Kidney capillary endothelial cell (primary cell): ENCODE measurements at regions not wholly inside any gene's neighbourhood (a gene's known extent, or its start where the extent isn't known, plus 50 kb on each side); places are given as distances from the start of the nearest gene placed in this dataset.

Source experiments
- DNase-seq: peaks from one replicate; pipeline ENCODE4 v3.0.0-alpha.2; 2018; ENCODE audit warnings: low spot score

DNA sequence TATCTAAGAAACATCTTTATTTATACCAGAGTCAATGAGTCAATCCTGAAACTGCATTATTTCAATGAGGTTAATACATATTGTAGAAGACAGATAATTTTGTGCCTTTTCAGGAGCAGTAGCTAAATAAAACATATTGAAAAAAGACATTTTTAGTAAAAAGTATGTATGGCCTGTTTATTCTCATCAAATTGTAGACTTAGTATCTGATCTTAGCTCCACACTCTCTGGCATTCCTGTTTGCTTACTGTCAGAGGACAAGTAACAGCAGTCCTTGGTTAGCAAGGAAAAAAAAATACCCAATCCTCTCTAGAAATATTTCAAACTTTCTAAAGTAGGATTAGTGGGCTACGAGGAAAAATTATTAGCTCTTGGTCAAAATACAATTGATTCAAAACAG, 50.5 kb upstream of the GUCY1A1 start:
- DNase-seq, result no peak

DNA sequence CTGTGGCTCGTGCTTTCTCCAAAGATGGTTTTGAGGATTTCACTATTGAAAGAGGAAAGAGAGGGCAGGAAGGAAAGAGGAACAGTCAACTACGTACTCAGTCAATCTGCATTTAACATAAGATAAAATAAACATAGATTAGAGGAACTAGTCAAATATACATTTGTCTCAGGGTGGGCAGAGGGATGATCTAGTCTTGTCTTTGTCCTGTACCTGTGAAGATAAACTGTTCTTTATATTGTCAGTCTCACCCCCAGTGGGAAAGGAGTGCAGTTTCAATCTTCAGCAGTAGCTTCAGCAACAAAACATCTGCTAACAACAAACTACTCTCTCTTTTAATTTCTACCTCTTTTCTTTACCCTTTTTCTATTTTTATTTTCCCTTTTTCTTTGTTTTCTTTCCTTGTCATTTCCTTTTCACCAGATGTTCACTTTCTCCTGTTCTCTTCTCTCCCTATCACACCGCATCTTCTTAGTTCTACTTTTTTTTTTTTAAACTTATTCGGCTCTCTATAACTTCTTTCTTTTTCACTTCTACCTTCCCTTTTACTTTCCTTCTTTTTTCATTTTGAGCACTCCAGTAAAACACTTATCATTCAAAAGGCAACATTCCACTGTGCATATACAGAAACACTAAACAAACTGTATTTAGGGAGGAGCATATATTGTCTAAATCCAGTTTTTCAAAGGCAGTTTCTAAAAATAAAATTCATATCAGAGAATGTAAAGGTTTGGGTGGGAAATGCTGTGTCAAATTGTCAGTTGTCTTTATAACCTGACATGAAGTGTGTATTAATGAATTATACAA, 51.4 kb upstream of the GUCY1A1 start:
- no peak for DNase-seq

DNA sequence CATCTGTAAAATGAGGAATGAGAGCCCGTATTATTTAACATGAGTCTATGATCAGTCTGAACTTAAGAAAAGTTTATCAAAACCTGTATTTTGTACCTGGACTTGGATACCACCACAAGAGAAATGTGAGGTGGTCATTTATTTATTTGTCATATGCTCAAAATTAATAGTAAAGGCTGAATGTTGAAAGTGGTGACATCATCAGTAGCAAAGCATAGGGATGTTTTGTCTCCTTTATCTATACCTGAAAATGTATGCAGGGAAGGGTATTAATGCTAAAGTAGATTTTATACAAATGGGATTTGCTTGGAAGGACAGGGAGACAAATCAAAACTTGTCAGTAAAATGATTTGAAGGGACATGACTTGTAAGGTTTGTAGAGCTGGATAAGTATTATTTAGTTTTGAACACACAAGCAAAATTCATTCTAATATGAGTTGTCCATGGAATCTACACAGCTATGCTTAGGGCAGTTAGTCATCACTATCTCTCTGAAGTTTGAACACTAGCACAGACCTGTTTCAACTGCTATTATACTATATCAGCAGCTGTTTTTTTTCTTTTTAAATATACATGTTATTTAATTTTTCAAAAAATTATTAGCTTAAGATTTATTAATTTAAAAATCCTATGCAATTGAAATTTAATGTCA, 52.4 kb upstream of the GUCY1A1 start:
- DNase-seq, result no peak

DNA sequence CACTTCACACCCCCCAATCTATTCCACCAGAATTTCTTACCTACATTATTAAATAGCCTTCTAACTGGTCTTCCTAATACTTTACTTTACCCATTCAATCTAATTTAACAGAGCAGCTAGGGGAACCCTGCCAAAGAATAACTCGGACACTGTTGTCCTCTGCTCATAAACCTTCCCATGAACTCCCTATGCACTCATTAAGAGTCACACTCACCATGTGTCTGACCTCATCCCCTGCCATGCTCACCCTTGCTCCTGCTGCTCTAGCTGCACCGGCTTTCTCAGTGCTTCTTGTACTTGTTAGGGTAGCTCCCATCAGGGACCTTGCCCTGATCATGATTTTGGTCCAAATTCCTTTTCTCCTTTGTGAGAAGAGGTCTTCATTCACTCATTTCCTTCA, 54.6 kb upstream of the GUCY1A1 start:
- DNase-seq, result no peak

DNA sequence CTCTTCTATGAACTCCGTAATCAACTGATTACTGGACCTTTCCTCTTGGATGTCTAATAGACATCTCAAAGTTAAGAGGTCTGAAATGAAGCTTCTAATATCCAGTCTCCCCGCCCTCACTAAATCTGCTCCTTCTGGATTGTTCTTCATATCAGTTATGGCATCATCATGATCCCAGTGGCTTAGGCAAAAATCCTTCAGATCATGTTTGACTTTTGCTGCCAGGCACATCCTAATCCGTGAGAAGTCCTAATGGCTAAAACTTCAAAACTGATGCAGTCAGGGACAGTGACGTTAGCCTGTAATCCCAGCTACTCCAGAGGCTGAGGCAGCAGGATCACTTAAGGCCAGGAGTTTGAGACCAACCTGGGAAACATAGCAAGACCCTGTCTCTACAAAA, 55.1 kb upstream of the GUCY1A1 start:
- no peak for DNase-seq

DNA sequence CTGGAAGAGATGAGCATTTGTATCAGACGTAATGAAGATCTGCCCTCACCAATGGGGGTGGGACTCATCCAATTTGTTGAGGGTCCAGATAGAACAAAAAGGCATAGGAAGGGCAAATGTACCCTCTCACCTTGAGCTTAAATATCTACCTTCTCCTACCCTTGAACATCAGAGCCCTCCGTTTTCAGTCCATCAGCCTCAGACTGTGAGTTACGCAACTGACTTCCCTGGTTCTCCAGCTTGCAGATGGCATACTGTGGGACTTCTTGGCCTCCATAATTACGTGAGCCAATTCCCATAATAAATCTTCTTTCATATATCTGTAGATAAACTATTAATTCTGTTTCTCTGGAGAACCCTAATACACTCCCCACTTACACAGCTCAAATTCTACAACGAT, 56.5 kb upstream of the GUCY1A1 start:
- DNase-seq, result no peak

DNA sequence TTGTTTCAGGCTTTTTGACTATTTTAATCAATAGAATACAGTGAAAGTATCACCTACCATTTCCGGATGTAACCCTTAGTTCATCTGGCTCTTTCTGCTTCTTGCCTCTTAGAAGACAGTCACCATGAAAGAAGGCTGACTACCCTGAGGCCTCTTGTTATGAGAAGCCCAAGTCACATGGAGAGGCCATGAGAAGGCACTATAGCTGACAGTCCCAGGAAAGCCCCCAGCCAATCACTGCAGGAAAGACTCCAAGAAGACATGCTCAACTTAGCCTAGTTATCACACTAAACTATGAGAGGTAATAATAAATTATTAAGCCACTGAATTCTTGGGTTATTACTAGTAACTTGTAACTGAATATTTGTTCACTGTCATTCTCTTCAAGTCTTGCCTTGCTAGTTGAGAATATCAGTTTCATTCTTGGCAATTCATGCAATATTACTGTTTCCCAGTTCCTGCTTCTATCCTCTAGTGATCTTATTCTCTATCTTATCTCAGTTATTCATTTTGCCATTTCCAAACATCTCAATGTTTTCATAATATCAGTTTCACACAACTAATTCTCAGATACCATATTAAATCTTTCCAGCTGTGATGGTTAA, 57.1 kb upstream of the GUCY1A1 start:
- DNase-seq, result no peak

DNA sequence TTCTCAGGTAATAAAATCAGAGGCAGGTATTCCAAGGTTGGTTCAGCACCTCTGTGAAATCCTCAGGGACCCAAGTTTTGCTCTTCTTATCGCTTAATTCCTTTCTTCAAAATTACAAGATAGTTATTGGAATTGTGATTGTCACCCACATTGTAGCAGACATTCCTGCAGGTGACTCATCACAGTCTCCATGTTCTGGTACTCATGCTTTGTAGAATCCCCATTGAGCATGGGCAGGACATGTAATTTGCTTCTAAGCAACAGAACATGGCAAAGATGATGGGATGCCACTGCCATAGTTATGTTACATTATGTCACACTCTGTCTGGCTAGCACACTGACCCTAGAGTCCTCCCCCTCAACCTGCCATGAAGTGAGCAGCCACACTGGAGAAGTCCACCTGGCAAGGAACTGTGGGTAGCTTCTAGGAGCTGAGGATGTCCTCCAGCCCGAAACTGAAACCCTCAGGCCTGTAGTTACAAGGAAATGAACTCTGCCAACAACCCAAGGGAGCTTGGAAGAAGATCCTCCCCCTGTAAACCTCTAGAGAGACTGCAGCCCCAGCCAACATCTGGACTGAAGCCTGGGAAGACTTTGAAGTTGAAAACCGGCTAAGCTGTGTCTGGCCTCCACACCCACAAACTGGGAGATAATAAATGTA, 58.3 kb upstream of the GUCY1A1 start:
- no peak for DNase-seq

DNA sequence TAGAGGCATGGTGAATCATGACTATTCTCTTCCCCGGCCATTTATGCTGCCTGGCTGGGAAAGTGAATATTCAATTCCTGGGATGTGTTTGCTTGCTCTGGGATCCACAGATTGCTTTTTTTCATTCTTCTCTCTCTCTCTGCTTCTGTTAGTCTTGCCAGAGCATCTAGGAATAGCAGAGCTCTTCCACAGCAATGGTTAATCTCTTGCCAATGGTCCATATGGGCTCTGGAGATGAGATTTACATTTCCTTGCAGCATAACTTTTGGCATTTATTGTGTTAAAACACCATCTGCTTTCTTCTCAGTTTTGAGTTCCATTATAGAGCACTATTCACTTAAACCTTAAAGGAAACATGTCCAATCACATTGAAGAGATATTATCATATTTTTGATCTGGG, 59.2 kb upstream of the GUCY1A1 start:
- no peak for DNase-seq

DNA sequence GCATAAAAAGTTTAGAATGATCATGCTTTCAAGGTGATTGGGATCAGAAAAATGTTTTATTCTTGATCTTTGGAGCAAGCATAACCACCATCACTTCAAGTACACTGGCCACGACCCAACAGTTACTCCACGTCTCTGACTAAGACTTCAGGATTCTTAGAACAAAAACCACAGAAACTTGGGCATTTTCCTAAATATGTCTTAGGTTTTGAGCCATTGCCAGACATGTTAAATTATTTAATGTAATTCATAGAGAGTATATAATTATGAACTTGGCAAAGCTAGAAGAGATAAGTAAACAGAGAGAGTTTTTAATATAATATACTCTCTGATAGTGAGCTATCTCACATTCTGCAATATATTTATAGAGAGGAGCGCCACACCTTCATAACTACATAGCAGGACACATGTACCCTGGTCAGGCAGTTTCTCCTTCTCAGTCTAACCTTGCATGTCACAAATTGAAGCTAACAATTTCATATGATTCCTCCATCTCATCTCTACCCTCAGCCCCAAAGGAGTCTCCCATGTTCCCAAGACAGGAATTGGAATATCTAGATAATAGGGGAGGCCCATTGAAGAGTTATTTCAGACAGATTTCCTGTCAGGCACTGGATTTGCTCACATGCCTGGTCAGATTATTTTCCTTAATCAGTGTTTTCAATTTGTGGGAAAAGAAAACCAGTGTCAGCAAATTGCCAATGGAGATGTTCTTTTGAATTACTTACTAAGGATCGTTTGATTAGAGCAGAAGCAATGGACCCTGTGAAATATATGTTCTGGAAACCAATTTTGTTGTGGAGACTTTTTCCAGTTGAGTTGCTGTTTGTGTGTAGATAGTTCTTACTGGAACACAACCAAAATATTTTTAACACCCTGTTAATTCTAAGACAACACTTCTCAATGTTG, 61.7 kb upstream of the GUCY1A1 start:
- DNase-seq, result no peak

DNA sequence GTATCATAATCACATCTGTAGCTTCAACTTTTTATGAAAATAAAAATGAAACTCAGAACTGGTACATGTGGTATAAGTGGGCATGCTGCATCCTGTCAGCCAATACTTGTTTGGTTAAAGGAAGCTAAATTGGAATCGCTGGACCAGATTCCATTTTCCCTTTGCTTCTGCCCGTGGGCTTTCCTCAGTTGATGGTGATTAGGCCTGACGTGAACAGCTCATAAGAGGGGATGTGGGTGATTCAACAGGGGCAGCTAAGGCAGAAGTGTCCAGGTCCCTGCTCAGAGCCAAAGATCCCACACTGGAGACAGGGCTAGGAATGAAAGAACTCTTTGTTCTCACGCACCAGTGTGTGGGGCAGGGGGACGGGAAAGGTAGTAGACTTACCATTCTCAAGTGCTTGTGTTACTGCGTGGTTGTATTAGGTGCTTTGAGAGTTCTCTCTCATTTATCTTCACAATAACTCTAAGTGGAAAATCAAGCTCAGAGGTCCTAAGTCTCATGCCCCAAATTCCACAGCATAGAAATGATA, 63.2 kb upstream of the GUCY1A1 start:
- DNase-seq, result no peak

DNA sequence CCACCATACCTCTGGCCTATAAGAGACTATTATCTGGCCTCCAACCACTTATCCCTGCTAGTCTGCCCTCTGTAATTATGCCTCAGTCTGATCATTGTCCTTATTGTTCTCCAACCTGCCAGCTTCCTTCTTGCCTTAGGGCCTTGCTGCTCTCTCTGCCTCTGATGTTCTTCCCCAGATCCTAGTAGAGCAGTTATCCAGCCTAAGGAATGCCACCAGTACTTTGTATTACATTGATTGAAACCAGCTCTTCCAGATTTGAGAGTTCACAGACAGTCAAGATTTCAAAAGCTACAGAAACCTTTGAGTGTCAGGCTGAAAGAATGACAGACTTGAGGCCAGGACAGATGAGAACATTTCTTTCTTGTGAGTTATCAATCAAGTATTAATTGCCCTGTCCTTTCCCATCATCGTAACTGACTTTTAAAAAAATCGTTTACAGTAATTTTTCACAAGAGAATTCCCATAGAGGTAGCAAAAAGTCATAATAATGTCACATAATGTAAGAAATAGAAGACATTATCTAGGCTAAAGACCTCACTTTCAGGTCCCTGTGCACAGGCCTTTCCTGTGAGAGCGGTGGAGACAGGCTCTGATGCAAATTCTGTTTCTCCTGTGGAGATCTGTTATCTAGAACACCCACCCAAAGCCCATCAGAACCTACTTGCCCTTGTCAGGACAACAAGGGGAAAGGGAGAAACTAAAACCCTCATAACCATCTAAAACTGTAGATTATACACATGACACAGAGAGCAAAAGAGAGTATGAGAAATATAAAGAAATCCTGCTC, 64.1 kb upstream of the GUCY1A1 start:
- no peak for DNase-seq

DNA sequence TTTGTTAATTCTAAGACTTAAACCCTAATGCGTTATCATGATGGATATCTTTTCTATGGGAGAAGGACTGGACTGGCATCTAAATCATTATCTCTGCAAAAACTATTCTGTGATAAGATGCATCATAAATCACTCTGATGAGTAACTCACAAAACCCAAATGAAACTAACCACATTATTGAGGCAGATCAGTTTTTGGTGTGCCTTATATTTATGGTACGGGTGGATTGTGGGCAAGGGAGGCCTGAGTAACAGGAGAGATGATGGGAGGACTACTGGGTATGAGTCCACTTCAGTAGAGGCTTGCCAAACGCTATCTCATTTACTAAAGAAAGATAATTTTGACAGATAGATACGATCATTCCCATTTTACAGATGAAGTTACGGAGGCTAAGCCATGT, 66.4 kb upstream of the GUCY1A1 start:
- DNase-seq, result no peak

DNA sequence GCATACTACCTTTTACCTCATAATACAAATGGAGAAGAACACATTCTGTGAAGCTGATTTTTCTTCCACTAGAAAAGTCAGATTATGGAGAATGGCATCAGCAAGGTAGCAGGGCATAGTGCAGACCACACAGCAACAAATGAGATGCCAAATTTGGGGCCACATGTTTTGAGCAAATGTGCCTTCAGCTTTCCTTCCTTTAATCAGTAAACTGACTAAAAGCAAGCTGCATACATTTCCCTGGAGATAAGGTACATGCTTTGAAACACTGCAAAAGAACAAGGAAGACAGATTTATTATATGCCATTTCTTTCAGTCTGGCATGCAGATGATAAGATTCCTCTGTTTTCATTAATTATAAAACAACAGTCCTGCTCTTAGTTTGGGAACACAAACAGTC, 67.1 kb upstream of the GUCY1A1 start:
- DNase-seq, result no peak

DNA sequence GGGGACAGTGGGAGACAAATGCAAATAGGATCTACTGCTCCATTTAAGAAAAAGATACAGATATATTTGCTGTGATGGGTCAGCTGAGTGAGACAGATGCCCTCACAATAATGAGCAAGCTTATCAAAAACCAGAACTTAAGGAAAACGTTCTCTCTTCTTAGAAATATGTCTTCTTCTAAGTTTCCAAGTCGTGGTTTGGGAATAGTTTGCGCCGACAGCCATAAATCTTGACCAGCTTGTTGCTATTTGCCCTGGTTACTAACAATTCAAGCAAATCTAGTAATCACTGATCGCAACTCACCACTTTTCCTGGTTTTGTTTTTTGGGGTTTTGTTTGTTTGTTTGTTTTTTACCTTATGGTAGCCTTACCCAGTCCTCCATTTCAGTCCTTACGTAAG, 67.6 kb upstream of the GUCY1A1 start:
- no peak for DNase-seq

DNA sequence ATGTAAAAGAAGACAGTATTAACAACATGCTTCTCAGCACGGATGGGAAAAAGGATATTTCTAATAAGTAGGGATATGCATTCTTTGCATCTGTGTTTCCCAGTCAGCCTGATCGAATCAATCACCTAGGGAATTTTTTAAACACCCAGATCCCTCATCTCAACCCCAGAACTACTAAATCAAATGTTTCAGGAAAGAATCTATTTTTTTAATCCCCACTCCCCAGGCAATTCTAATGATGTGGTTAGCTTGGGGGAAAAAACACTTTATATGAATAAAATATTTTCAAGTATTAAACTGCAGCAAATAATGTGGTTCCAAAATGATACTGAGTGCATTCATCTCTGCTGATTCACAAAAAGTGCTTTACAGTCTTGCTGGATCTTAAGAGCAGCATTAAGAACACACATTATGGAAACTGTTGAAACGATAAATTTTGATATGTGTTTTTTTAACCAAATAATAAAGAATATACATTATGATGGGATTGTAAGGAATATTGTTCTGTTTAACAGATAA, 68.7 kb upstream of the GUCY1A1 start:
- DNase-seq, result no peak

DNA sequence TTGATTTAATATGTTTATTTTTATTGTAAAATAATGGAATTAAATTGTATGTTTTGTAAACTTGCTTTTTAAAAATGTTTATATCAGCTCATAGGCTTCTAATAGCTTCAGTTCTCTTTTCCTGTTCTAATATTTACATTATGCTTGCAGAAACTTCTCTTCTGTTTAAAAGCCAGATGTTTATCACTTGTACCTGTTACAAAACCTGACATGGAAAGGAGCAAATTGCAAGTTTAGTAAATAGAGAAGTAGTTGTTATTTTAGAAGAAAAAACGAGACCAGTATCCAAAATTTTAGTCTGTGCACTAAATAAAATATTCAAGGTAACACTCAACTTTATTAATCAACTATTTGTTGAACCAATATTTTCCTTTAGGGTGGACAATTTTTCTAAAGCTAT, 69.4 kb upstream of the GUCY1A1 start:
- no peak for DNase-seq

DNA sequence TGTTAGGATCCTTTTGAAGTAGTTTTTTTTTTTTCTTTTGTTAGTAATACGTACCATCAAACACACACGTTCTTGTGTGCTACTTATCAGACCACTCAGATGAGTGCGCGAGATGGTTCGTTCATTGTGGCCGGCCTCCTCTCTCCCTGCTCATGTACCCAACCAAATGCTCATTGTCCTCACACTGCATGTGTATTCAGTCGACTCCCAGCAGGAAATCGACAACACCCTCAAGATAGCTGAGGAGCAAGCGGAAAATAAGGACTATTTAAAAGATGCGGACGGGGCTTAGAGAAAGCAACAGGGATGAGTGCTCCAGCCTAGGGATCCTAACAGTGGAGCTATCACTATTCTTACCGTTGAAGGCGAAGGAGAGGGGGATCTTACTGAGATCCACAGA, 72.9 kb upstream of the GUCY1A1 start:
- no peak for DNase-seq

DNA sequence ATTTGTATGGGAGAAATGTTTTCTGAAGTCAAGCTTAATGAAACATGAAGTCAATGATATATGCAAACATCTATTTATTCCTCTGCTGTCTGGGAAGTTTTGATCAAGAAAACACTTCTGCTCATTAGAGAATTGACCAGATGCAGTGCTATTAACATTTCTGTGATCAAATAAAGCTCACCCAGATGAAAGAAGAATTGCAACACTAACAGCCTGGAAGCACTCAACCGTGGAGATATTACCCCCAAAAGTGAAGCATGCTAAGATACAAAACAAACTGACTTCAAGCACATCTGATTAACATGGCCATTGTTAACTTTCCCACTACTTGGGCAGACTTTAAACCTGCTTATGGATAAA, 73.7 kb upstream of the GUCY1A1 start:
- no peak for DNase-seq

DNA sequence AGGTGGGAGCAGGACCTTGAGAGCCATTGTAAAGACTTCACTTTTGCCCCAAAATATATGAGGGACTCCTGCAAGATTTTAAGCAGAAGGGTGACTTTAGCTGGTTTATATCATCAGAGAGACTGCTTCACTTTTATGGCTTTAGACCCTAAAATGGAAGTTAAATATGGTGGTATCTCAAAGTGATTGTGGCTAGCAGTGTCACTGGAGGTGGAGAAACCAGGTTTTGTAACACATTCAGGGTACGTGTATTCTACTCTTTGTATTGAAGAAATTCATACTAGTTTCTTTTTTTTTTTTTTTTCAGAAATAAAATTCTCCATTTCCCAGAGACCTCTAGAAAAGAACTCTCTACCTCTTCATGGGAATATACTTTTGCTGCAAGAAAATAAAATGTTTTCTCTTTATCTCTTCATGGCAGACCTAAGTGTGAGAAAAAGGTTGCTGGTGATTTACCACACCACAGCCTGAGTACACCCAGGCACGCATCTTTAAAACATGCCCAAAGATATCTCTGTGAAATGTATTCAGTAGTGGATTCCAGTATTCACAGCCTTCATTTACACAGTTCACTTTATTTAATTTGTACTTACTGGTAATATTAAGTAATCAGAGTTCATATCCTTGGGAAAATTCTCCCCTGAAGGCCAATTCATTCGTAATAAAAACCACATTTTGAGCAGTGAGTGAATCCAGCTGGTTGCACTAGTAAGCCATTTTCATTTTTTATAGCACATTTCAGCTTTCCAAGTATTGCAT, 74.3 kb upstream of the GUCY1A1 start:
- DNase-seq, result no peak
